ENCODE measurements at regions not wholly inside any gene's neighbourhood (a gene's known extent, or its start where the extent isn't known, plus 50 kb on each side); places are given as distances from the start of the nearest gene placed in this dataset.

GRCh38 chr3:106805625-106806024, 571.6 kb upstream of the CCDC54 start:
- ATAC-seq = no peak
- no peaks in the 10 kb centered on the region for H3K9me3 ChIP-seq
- H3K4me3 ChIP-seq = no peak overlapping the region
- intact Hi-C loops (cut with DNase I) = no loop called here
- no peak overlapping the region for H3K27ac ChIP-seq
- DNase-seq = no peak
- no peak for TF ChIP-seq CTCF (IDR thresholded peaks at IDR 0.05)
- H3K27me3 ChIP-seq (ENCODE audit: insufficient read depth in 3 of 3, low read length in 2 of 3) = no peaks in the 10 kb centered on the region
- no peaks in the 10 kb centered on the region for H3K4me1 ChIP-seq
- no peaks in the 10 kb centered on the region for H3K36me3 ChIP-seq (ENCODE audit: insufficient read depth in 1 of 2, low read depth in 1 of 2)
- WGBS, 3 donors = 91 to 99% (median 92%) methylated on average over 1 of the region's 1 CpG

- intact Hi-C loops (cut with DNase I) = no loop called here
- Histone ChIP-seq H3K4me1 (no peaks in the 10 kb centered on the region), H3K27me3 (ENCODE audit: insufficient read depth in 3 of 3, low read length in 2 of 3) (no peaks in the 10 kb centered on the region), H3K27ac (no peak overlapping the region), H3K9me3 (no peaks in the 10 kb centered on the region), H3K36me3 (ENCODE audit: insufficient read depth in 1 of 2, low read depth in 1 of 2) (no peaks in the 10 kb centered on the region), H3K4me3 (no peak overlapping the region)
- no peak for TF ChIP-seq CTCF (IDR thresholded peaks at IDR 0.05)
- DNase-seq (no peak), ATAC-seq (no peak)
Observed at GRCh38 chr3:106806964-106807363, 570.3 kb upstream of the CCDC54 start.

GRCh38 chr3:106809041-106809440, 568.2 kb upstream of the CCDC54 start:
- no peaks in the 10 kb centered on the region for H3K9me3 ChIP-seq
- no peak for DNase-seq
- ATAC-seq = no peak
- intact Hi-C loops (cut with DNase I) = no loop called here
- H3K27me3 ChIP-seq (ENCODE audit: insufficient read depth in 3 of 3, low read length in 2 of 3) = no peaks in the 10 kb centered on the region
- no peaks in the 10 kb centered on the region for H3K4me1 ChIP-seq
- H3K4me3 ChIP-seq = no peak overlapping the region
- TF ChIP-seq CTCF (IDR thresholded peaks at IDR 0.05) = no peak
- no peaks in the 10 kb centered on the region for H3K36me3 ChIP-seq (ENCODE audit: insufficient read depth in 1 of 2, low read depth in 1 of 2)
- H3K27ac ChIP-seq = no peak overlapping the region
- 93 to 96% (median 95%) methylated on average over 3 of the region's 3 CpGs for WGBS, 3 donors

- intact Hi-C loops (cut with DNase I) = no loop called here
- H3K9me3 ChIP-seq = no peaks in the 10 kb centered on the region
- no peak for ATAC-seq
- 23 to 37% (median 31%) methylated on average over 2 of the region's 2 CpGs for WGBS, 3 donors
- H3K4me1 ChIP-seq = no peaks in the 10 kb centered on the region
- no peak for DNase-seq
- H3K4me3 ChIP-seq = no peak overlapping the region
- no peaks in the 10 kb centered on the region for H3K36me3 ChIP-seq (ENCODE audit: insufficient read depth in 1 of 2, low read depth in 1 of 2)
- H3K27me3 ChIP-seq (ENCODE audit: insufficient read depth in 3 of 3, low read length in 2 of 3) = no peaks in the 10 kb centered on the region
- TF ChIP-seq CTCF (IDR thresholded peaks at IDR 0.05) = no peak
- H3K27ac ChIP-seq = no peak overlapping the region
Observed at GRCh38 chr3:106809623-106810299, 567.5 kb upstream of the CCDC54 start.

- no peak for DNase-seq
- 52 to 64% (median 57%) methylated on average over 4 of the region's 4 CpGs for WGBS, 3 donors
- no peaks in the 10 kb centered on the region for H3K27me3 ChIP-seq (ENCODE audit: insufficient read depth in 3 of 3, low read length in 2 of 3)
- H3K36me3 ChIP-seq (ENCODE audit: insufficient read depth in 1 of 2, low read depth in 1 of 2) = no peaks in the 10 kb centered on the region
- H3K4me3 ChIP-seq = no peak overlapping the region
- intact Hi-C loops (cut with DNase I) = no loop called here
- no peaks in the 10 kb centered on the region for H3K4me1 ChIP-seq
- no peaks in the 10 kb centered on the region for H3K9me3 ChIP-seq
- ATAC-seq = no peak
- no peak for TF ChIP-seq CTCF (IDR thresholded peaks at IDR 0.05)
- H3K27ac ChIP-seq = no peak overlapping the region
Observed at GRCh38 chr3:106810300-106810875, 566.9 kb upstream of the CCDC54 start.
